Activated B cell treated with CpG ODN at 0.5 μM for 24 hours (primary cell): ENCODE measurements at regions not wholly inside any gene's neighbourhood (a gene's known extent, or its start where the extent isn't known, plus 50 kb on each side); places are given as distances from the start of the nearest gene placed in this dataset.
"Not testable (repeated sequence)": the region's sequence is repeated elsewhere in the genome, so short reads cannot be mapped to it uniquely, and the experiment has no call there.

ENCODE experiments used
- ATAC-seq: fragments of 200-7000 bp; cut with Tn5 transposase; one replicate; pipeline ENCODE4 v1.10.0; 2021; ENCODE audit warnings: low read depth, mild to moderate bottlenecking, moderate library complexity
- CTCF ChIA-PET: fragments of 350-600 bp; sonication (Branson Sonifier 250); formaldehyde crosslinking; loops from one replicate; lab custom pipeline; 2021; ENCODE audit warnings: antibody characterized with exemption; lab: Charles Lee
- POLR2A ChIA-PET: fragments of 350-600 bp; sonication (Branson Sonifier 250); formaldehyde crosslinking; loops from one replicate; lab custom pipeline; 2021; ENCODE audit warnings: antibody characterized with exemption; lab: Charles Lee
- DNase-seq: peaks from one replicate; pipeline ENCODE4 v3.0.0; 2022
- H3K27ac Mint-ChIP-seq: one replicate; pipeline ENCODE4 v1.8.0; 2020; ENCODE audit warnings: mixed read lengths
- H3K27me3 Mint-ChIP-seq: one replicate; pipeline ENCODE4 v1.8.0; 2021; ENCODE audit warnings: mixed read lengths
- H3K36me3 Mint-ChIP-seq: one replicate; pipeline ENCODE4 v1.8.0; 2021; ENCODE audit warnings: low read depth, mixed read lengths
- H3K4me1 Mint-ChIP-seq: one replicate; pipeline ENCODE4 v1.8.0; 2021; ENCODE audit warnings: mixed read lengths
- H3K4me3 Mint-ChIP-seq: one replicate; pipeline ENCODE4 v1.8.0; 2020; ENCODE audit warnings: mild to moderate bottlenecking, mixed read lengths
- H3K9me3 Mint-ChIP-seq: one replicate; pipeline ENCODE4 v1.8.0; 2020; ENCODE audit warnings: mixed read lengths
- intact Hi-C: fragments of 100-400 bp; cut with micrococcal nuclease; formaldehyde crosslinking; loops from one replicate; pipeline ENCODE4 v1.15.1; 2024
- TF ChIP-seq, protein P1 (sequence below): fragments of 200-600 bp; IDR thresholded peaks from one replicate; pipeline ENCODE4 v1.8.0; 2022; ENCODE audit warnings: antibody characterized with exemption, mild to moderate bottlenecking

DNA sequence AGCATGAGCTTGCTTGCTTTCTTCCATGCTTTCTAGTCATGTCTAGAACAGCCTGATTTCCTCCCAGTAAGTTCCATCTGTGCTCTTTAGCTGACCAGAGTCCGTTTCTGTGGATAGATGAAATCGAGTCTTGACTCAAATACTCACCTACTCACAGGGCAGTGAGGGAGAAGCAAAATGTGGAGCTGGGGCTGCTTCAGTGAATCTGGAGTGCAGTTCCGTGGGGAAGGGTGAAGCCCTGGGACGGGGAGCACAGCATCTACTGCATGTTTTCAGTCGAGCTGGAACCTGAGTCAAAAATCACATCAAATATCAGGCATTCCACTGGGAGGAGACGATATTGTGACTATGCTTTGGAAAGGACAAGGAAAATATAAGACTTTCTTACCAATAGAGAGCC, 70.3 kb upstream of the PRMT8 start:
- ATAC-seq (no peak), DNase-seq (no peak)
- CTCF ChIA-PET, result no interaction called here
- no peak overlapping the region for H3K27ac Mint-ChIP-seq
- no peak overlapping the region for H3K4me3 Mint-ChIP-seq
- intact Hi-C loops, result no loop called here
- no peaks in the 10 kb centered on the region for H3K36me3 Mint-ChIP-seq
- peaks cover 11% of the 10 kb centered on the region for H3K27me3 Mint-ChIP-seq
- no peaks in the 10 kb centered on the region for H3K9me3 Mint-ChIP-seq
- POLR2A ChIA-PET, result no interaction called here
- TF ChIP-seq, protein P1, sequence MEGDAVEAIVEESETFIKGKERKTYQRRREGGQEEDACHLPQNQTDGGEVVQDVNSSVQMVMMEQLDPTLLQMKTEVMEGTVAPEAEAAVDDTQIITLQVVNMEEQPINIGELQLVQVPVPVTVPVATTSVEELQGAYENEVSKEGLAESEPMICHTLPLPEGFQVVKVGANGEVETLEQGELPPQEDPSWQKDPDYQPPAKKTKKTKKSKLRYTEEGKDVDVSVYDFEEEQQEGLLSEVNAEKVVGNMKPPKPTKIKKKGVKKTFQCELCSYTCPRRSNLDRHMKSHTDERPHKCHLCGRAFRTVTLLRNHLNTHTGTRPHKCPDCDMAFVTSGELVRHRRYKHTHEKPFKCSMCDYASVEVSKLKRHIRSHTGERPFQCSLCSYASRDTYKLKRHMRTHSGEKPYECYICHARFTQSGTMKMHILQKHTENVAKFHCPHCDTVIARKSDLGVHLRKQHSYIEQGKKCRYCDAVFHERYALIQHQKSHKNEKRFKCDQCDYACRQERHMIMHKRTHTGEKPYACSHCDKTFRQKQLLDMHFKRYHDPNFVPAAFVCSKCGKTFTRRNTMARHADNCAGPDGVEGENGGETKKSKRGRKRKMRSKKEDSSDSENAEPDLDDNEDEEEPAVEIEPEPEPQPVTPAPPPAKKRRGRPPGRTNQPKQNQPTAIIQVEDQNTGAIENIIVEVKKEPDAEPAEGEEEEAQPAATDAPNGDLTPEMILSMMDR, result no peak
- no peaks in the 10 kb centered on the region for H3K4me1 Mint-ChIP-seq

GRCh38 chr12:3421191-3421978, 69.6 kb upstream of the PRMT8 start:
- H3K27me3 Mint-ChIP-seq, result peaks cover 13% of the 10 kb centered on the region
- H3K4me3 Mint-ChIP-seq, result no peak overlapping the region
- ATAC-seq, result no peak
- no peak overlapping the region for H3K27ac Mint-ChIP-seq
- CTCF ChIA-PET, result no interaction called here
- intact Hi-C loops, result no loop called here
- H3K4me1 Mint-ChIP-seq, result no peaks in the 10 kb centered on the region
- DNase-seq, result no peak
- POLR2A ChIA-PET, result no interaction called here
- H3K36me3 Mint-ChIP-seq, result no peaks in the 10 kb centered on the region
- H3K9me3 Mint-ChIP-seq, result no peaks in the 10 kb centered on the region
- TF ChIP-seq, protein P1, result no peak

DNA sequence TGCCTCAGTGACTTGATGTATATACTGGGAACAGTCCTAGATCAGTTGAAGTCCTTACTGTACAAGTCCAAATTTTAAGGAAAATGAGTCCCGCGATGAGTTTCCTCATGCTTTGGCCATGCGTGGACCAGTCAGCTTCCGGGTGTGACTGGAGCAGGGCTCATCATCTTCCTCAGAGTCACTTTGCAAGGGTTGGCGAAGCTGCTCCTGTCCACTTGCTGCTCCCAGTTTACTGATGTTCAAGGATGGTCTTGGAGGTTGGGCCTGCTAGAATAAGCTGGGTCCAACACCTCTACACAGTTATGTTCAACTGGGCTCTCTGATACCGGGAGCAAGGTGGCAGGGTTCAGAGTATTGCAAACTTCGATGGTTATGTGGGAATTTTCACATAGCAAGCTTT, 66.2 kb upstream of the PRMT8 start:
- H3K4me3 Mint-ChIP-seq, H3K36me3 Mint-ChIP-seq, H3K4me1 Mint-ChIP-seq, ATAC-seq, H3K9me3 Mint-ChIP-seq, DNase-seq, intact Hi-C loops, H3K27ac Mint-ChIP-seq, POLR2A ChIA-PET, CTCF ChIA-PET: not testable (repeated sequence)
- peaks cover 15% of the 10 kb centered on the region for H3K27me3 Mint-ChIP-seq

DNA sequence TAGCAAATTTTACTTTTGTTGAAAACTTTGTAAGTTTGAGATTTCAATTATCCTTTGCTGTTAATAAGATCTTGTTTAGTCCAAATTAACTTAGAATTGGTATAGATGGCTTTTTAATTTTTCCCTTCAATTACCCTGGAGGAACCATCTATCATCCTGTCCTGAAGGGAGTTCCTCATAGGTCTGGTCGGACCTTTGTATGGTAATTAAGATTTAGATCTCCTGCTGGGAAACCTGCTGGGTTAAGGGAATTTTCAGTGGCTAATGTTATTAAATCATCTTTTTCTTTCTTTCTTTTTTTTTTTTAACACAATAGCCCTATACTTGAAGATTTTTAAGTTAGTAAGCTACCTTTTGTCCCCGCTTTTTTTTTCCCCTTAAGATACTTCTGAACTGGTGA, 63.0 kb upstream of the PRMT8 start:
- ATAC-seq (no peak), DNase-seq (no peak)
- ChIA-PET POLR2A (no interaction called here), CTCF (no interaction called here)
- Mint-ChIP-seq H3K27ac (no peak overlapping the region), H3K36me3 (no peaks in the 10 kb centered on the region), H3K27me3 (peaks cover 12% of the 10 kb centered on the region), H3K9me3 (no peaks in the 10 kb centered on the region), H3K4me3 (no peak overlapping the region), H3K4me1 (peaks cover 2% of the 10 kb centered on the region)
- TF ChIP-seq, protein P1, result no peak
- intact Hi-C loops, result no loop called here

GRCh38 chr12:3428631-3429030, 62.4 kb upstream of the PRMT8 start:
- CTCF ChIA-PET, result no interaction called here
- peaks cover 2% of the 10 kb centered on the region for H3K4me1 Mint-ChIP-seq
- intact Hi-C loops, result no loop called here
- no peaks in the 10 kb centered on the region for H3K36me3 Mint-ChIP-seq
- DNase-seq (no peak), ATAC-seq (no peak)
- peaks cover 12% of the 10 kb centered on the region for H3K27me3 Mint-ChIP-seq
- no peak overlapping the region for H3K4me3 Mint-ChIP-seq
- POLR2A ChIA-PET, result no interaction called here
- H3K27ac Mint-ChIP-seq, result no peak overlapping the region
- TF ChIP-seq, protein P1, result no peak
- H3K9me3 Mint-ChIP-seq, result no peaks in the 10 kb centered on the region

DNA sequence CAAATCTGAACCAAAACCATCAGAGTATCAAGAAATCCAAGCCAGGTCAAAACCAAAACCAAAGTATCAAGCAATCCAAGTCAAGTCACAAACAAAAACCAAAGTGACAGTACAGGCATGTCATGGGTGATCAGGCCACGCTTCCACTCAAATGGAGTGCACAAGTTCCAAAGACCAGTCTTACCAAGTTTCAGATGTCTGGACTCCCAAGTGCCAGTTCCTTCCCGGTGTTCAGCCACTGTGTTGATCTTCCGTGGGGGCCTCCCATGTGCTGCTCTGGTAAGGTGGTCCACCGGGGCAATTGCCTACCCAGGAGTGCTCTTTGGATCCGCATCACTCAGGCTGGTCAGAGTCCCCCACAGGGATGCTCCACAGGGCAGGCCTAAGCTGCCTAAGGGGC, 61.5 kb upstream of the PRMT8 start:
- H3K27me3 Mint-ChIP-seq, result peaks cover 12% of the 10 kb centered on the region
- intact Hi-C loops, H3K4me1 Mint-ChIP-seq, H3K27ac Mint-ChIP-seq, ATAC-seq, POLR2A ChIA-PET, H3K36me3 Mint-ChIP-seq, H3K9me3 Mint-ChIP-seq, H3K4me3 Mint-ChIP-seq, DNase-seq, CTCF ChIA-PET: not testable (repeated sequence)
